ENCODE measurements at regions not wholly inside any gene's neighbourhood (a gene's known extent, or its start where the extent isn't known, plus 50 kb on each side); places are given as distances from the start of the nearest gene placed in this dataset.

DNA sequence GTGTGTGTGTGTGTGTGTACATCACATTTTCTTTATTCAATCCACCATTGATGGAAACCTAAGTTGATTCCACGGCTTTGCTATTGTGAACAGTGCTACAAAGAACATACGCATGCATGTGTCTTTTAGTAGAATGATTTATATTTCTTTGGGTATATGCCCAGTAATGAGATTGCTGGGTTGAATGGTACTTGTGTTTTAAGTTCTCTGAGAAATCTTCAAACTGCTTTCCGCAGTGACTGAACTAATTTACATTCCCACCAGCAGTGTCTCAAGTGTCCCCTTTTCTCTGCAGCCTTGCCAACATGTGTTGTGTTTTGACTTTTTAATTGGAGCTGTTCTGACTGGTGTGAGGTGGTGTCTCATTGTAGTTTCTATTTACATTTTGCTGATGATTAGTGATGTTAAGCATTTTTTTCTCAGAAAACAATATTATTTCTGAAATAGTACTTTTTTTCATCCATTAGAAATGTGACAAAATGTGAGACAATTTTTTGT is 769.7 kb downstream of the TAF11L14 start:
- no peak for DNase-seq (ENCODE audit: extremely low spot score, unreplicated experiment)
- Mint-ChIP-seq H3K27ac (no peak overlapping the region), H3K4me1 (ENCODE audit: unreplicated experiment) (no peaks in the 10 kb centered on the region), H3K9me3 (no peaks in the 10 kb centered on the region), H3K4me3 (no peak overlapping the region), H3K27me3 (peaks cover 2% of the 10 kb centered on the region), H3K36me3 (no peaks in the 10 kb centered on the region)
- TF ChIP-seq, protein P1, sequence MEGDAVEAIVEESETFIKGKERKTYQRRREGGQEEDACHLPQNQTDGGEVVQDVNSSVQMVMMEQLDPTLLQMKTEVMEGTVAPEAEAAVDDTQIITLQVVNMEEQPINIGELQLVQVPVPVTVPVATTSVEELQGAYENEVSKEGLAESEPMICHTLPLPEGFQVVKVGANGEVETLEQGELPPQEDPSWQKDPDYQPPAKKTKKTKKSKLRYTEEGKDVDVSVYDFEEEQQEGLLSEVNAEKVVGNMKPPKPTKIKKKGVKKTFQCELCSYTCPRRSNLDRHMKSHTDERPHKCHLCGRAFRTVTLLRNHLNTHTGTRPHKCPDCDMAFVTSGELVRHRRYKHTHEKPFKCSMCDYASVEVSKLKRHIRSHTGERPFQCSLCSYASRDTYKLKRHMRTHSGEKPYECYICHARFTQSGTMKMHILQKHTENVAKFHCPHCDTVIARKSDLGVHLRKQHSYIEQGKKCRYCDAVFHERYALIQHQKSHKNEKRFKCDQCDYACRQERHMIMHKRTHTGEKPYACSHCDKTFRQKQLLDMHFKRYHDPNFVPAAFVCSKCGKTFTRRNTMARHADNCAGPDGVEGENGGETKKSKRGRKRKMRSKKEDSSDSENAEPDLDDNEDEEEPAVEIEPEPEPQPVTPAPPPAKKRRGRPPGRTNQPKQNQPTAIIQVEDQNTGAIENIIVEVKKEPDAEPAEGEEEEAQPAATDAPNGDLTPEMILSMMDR (conservative IDR thresholded peaks at IDR 0.05), result no peak

DNA sequence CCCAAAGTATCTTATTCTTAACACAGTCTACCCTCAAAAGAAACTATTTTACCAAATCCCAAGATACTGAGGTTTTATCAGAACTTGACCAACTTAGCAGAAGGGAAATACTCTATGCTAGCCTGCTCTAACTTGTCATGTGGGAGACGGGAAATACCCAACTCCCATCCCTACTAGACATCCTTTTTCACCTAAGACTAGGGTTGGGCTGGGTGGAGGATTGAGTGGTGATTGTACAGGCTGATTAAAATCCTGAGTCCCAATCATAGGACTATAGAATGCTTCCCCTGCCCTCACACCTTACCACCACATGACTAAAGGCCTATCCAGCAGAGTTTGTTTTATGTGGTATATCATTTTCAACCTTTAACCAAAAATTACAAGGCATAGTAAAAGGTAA is 786.5 kb downstream of the TAF11L14 start:
- TF ChIP-seq, protein P1 (conservative IDR thresholded peaks at IDR 0.05), result no peak
- H3K4me1 Mint-ChIP-seq (ENCODE audit: unreplicated experiment), result no peaks in the 10 kb centered on the region
- no peaks in the 10 kb centered on the region for H3K27me3 Mint-ChIP-seq
- no peaks in the 10 kb centered on the region for H3K36me3 Mint-ChIP-seq
- no peak for DNase-seq (ENCODE audit: extremely low spot score, unreplicated experiment)
- H3K4me3 Mint-ChIP-seq, result no peak overlapping the region
- no peaks in the 10 kb centered on the region for H3K9me3 Mint-ChIP-seq
- no peak overlapping the region for H3K27ac Mint-ChIP-seq

DNA sequence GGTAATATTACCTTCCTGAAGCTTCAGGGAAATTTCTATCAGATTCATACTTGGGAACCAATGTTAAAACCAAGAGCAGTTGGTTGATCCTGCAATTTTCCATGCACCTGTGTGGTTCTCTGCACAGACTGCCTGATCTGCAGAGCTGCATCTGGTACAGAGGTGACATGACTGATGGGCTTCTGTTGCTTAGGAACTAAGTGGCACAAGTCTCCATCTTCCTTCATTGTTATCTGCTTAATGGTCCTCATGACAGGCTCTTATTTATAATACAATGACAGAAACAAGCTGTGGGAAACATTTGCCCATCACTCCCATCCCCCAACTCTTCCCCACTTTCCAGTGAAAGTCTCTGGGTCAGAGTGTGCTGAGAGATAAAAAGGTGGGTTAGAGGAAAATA is 799.1 kb downstream of the TAF11L14 start:
- TF ChIP-seq, protein P1 (conservative IDR thresholded peaks at IDR 0.05), result no peak
- no peak overlapping the region for H3K4me3 Mint-ChIP-seq
- H3K27me3 Mint-ChIP-seq, result no peaks in the 10 kb centered on the region
- no peaks in the 10 kb centered on the region for H3K36me3 Mint-ChIP-seq
- peaks cover 7% of the 10 kb centered on the region for H3K9me3 Mint-ChIP-seq
- no peak for DNase-seq (ENCODE audit: extremely low spot score, unreplicated experiment)
- no peaks in the 10 kb centered on the region for H3K4me1 Mint-ChIP-seq (ENCODE audit: unreplicated experiment)
- no peak overlapping the region for H3K27ac Mint-ChIP-seq

DNA sequence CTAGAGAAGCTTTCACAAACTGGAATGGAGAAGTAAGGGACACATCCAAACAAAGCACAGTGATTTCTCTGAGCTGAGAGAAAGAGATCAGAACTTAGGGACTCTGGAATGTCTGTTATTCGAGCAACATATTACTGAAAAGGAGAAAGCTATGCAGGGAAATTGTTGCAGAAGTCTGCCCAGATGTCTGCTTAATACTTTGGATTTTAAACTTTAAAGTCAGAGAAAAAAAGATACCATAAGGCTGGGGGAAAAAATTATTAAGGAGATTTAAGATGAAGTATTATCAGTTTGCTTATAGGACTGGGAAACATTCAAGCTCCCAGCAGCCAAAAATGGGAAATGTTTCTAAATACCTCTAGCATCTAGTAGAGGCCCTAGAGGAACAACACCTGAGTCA is 803.9 kb downstream of the TAF11L14 start:
- Mint-ChIP-seq H3K27me3 (no peaks in the 10 kb centered on the region), H3K4me3 (no peak overlapping the region), H3K4me1 (ENCODE audit: unreplicated experiment) (no peaks in the 10 kb centered on the region), H3K27ac (no peak overlapping the region), H3K36me3 (no peaks in the 10 kb centered on the region), H3K9me3 (no peaks in the 10 kb centered on the region)
- TF ChIP-seq, protein P1 (conservative IDR thresholded peaks at IDR 0.05), result no peak
- no peak for DNase-seq (ENCODE audit: extremely low spot score, unreplicated experiment)

DNA sequence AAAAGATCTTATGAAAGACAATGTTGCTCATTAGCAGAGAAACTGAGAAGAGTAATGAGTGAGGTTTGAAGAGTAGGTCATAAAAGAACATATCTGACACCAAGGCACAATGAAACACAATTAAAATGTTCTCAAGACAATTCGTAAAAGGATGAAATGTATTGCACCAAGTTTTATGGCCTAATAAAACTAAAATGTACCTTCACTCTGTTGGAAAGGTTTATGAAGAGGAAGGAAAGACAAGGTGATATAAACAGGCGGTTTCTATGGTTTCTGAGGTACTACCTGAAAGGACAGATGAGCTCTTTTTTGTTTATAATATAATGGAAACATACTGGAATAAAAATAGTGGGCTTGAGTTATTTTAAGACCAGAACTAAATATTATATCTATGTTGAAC is 821.3 kb downstream of the TAF11L14 start:
- no peaks in the 10 kb centered on the region for H3K4me1 Mint-ChIP-seq (ENCODE audit: unreplicated experiment)
- no peak overlapping the region for H3K4me3 Mint-ChIP-seq
- H3K36me3 Mint-ChIP-seq, result no peaks in the 10 kb centered on the region
- TF ChIP-seq, protein P1 (conservative IDR thresholded peaks at IDR 0.05), result no peak
- H3K9me3 Mint-ChIP-seq, result no peaks in the 10 kb centered on the region
- DNase-seq (ENCODE audit: extremely low spot score, unreplicated experiment), result no peak
- no peak overlapping the region for H3K27ac Mint-ChIP-seq
- H3K27me3 Mint-ChIP-seq, result no peaks in the 10 kb centered on the region

DNA sequence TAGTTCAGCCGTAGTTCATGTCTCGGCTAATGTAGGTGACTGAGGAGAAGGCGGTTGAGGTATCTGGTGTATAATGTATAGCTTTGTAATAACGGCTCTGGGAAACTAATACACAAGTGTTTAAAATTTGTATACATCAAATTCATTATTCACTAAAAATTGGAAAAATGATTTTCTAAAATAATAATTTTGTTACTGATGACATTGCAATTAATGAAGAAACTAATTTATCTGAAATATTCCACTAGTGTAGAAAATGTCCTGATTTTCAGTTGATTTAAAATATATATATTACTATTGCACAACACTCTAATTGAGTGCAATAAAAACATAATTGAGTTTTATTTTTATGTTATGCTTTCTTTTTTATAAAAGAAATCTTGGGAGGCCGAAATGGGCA is 823.0 kb downstream of the TAF11L14 start:
- H3K9me3 Mint-ChIP-seq, result no peaks in the 10 kb centered on the region
- TF ChIP-seq, protein P1 (conservative IDR thresholded peaks at IDR 0.05), result no peak

More for the DNA sequence above, 823.0 kb downstream of the TAF11L14 start:
- Mint-ChIP-seq H3K27me3 (no peaks in the 10 kb centered on the region), H3K27ac (no peak overlapping the region), H3K4me1 (ENCODE audit: unreplicated experiment) (no peaks in the 10 kb centered on the region), H3K36me3 (no peaks in the 10 kb centered on the region), H3K4me3 (no peak overlapping the region)
- no peak for DNase-seq (ENCODE audit: extremely low spot score, unreplicated experiment)
